Kidney epithelial cell (primary cell): ENCODE measurements at regions not wholly inside any gene's neighbourhood (a gene's known extent, or its start where the extent isn't known, plus 50 kb on each side); places are given as distances from the start of the nearest gene placed in this dataset.
"Not testable (repeated sequence)": the region's sequence is repeated elsewhere in the genome, so short reads cannot be mapped to it uniquely, and the experiment has no call there.

Experiments
- DNase-seq: peaks from one replicate; pipeline ENCODE4 v3.0.0-alpha.2; 2010; ENCODE audit warnings: low read depth
- H3K27me3 ChIP-seq: 2 replicates; pipeline ENCODE4 v1.6.0; 2011; ENCODE audit warnings: low read length; ENCODE audit not compliant: control insufficient read depth, insufficient read depth
- H3K36me3 ChIP-seq: 2 replicates; pipeline ENCODE4 v1.5.1; 2011; ENCODE audit warnings: low read length; ENCODE audit not compliant: control insufficient read depth, insufficient read depth
- H3K4me3 ChIP-seq: 2 replicates; pipeline ENCODE4 v1.5.1; 2011; ENCODE audit warnings: low read depth, mild to moderate bottlenecking, control low read depth, low read length
- TF ChIP-seq, protein P1 (sequence below): IDR thresholded peaks from 2 replicates; pipeline ENCODE4 v1.5.1; 2011; ENCODE audit warnings: mild to moderate bottlenecking, moderate library complexity, low read length, control low read depth, inconsistent platforms; ENCODE audit not compliant: insufficient read depth, poor library complexity, severe bottlenecking

DNA sequence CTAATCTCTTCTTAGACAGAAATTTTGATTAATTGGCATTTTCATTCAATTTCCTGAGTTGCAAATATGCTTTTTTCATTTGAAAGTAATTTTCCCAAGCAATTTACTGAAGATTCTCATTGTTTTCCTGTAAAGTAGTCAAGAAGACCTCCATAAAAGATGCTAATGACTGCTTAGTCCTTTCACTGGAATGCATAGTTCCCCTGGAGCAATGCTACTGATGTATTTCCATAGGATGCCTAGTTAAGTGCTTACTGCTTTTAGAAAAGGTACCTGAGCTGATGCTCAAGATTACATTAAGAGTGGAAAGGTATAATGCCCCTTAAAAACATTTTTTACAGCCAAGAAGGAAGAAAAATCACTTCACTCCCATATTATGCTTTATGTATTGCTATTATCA lies 109.2 kb upstream of the EMB start:
- no peak for DNase-seq
- H3K4me3 ChIP-seq, result no peak overlapping the region
- no peaks in the 10 kb centered on the region for H3K36me3 ChIP-seq
- TF ChIP-seq, protein P1, sequence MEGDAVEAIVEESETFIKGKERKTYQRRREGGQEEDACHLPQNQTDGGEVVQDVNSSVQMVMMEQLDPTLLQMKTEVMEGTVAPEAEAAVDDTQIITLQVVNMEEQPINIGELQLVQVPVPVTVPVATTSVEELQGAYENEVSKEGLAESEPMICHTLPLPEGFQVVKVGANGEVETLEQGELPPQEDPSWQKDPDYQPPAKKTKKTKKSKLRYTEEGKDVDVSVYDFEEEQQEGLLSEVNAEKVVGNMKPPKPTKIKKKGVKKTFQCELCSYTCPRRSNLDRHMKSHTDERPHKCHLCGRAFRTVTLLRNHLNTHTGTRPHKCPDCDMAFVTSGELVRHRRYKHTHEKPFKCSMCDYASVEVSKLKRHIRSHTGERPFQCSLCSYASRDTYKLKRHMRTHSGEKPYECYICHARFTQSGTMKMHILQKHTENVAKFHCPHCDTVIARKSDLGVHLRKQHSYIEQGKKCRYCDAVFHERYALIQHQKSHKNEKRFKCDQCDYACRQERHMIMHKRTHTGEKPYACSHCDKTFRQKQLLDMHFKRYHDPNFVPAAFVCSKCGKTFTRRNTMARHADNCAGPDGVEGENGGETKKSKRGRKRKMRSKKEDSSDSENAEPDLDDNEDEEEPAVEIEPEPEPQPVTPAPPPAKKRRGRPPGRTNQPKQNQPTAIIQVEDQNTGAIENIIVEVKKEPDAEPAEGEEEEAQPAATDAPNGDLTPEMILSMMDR, result no peak
- H3K27me3 ChIP-seq, result no peaks in the 10 kb centered on the region

DNA sequence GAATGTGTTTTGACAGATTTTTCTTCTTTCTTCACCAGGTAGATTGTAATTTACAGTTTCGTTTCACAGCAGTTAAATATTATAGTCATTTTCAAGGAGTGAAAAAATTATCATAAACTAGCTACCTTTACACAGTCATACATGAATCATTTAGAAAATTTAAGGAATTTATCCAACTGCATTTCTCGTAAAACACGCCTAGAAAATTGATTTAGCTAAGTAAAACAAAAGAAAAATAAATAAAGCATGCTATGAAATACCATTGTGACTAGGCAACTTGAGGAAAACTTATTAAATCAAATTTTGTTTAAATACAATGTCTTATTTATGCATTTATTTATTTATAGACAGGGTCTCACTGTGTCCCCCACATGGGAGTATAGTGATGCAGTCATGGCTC lies 109.9 kb upstream of the EMB start:
- DNase-seq, result no peak
- TF ChIP-seq, protein P1, result no peak
- Histone ChIP-seq H3K27me3 (no peaks in the 10 kb centered on the region), H3K36me3 (no peaks in the 10 kb centered on the region), H3K4me3 (no peak overlapping the region)

DNA sequence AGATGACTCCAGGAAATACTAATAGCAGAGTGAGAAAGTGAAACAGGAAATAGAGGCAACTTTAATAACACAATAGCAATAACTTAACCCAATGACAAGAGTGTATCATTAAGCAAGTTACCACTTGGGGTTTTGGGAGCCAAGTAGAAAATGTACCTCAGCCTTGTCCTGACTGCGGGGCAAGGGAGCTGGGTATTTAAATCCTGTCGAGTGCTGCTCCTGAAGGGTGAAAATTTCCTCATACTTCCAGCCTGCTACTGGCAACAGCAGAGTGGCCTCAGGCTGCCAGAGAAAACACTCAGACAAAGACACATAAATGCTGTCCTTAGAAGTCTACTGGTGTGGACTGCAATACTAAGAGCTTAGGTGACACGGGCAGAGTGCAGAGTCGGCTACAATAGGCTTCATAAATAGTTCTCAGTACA lies 112.5 kb upstream of the EMB start:
- H3K36me3 ChIP-seq, result no peaks in the 10 kb centered on the region
- DNase-seq, result no peak
- no peaks in the 10 kb centered on the region for H3K27me3 ChIP-seq
- H3K4me3 ChIP-seq, result no peak overlapping the region
- TF ChIP-seq, protein P1, result no peak

DNA sequence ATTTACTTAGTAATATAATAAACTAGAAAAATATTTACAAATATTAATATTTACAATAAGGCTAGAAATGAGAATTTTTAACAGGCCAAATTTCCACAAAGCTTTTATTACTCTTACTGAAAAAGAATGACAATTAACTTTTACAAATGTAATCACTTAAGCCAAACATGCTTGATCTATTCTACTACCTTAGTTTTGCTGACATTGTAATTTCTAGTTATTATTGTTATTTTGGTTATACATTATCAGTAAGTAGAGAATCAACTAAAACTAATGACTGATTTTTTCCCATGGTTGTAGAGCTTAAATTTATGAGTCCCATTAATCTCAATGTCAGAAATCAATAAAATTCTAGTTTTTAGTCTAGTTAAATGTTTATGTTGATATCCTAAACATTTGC lies 107.8 kb upstream of the PARP8 start:
- not testable (repeated sequence) for H3K27me3 ChIP-seq, DNase-seq, H3K36me3 ChIP-seq, H3K4me3 ChIP-seq

DNA sequence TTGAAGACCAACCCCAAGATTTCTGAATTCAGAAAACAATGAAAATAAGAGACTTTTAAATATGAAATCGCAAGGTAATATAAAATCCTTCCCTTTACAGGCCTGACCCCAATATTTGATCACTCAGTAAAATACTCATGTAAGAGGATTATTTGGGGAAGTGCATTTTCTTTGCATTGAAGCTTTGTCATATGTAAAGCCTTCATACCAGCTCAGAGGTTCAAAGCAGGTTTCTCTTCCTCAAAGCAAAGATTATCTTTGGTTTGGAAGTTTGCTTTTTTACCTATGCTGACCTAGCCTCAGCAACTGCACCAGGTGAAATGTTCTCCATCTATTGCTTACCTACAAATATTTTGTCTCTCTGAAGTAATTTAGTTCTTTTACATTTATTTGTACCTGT lies 106.5 kb upstream of the PARP8 start:
- no peaks in the 10 kb centered on the region for H3K36me3 ChIP-seq
- H3K27me3 ChIP-seq, result no peaks in the 10 kb centered on the region
- no peak overlapping the region for H3K4me3 ChIP-seq
- no peak for DNase-seq
- TF ChIP-seq, protein P1, result no peak

DNA sequence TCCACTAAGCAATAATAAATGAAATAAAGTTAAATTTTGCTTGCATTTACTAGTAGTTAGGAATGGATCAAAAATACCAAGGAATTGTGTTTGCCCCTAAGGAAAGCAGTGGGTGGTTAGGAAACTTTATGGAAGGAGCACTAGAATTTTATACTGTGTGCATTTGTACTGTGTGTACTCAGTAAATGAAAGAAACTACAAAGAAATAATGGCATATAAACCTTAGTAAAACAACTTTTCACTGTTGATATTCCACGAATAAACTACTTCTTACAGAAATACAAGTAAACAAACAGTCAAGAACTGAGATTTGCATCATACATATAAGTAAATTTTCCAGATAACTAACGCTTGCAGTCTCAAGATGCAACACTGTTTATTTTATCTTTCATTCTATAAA lies 103.7 kb upstream of the PARP8 start:
- TF ChIP-seq, protein P1, result no peak
- no peak for DNase-seq
- Histone ChIP-seq H3K4me3 (no peak overlapping the region), H3K27me3 (no peaks in the 10 kb centered on the region), H3K36me3 (no peaks in the 10 kb centered on the region)
